H1 (cell line): ENCODE measurements at regions not wholly inside any gene's neighbourhood (a gene's known extent, or its start where the extent isn't known, plus 50 kb on each side); places are given as distances from the start of the nearest gene placed in this dataset.

Experiments used
- CTCF ChIA-PET: fragments of 300-600 bp; sonication (Branson Sonifier 250); formaldehyde crosslinking; loops from one replicate; lab custom pipeline; 2021; ENCODE audit not compliant: partially characterized antibody; lab: Charles Lee
- POLR2A ChIA-PET: fragments of 300-600 bp; sonication (Branson Sonifier 250); formaldehyde crosslinking; loops from one replicate; lab custom pipeline; 2021; ENCODE audit warnings: inconsistent platforms; ENCODE audit not compliant: partially characterized antibody; lab: Charles Lee
- DNase-seq, 2 experiments: peaks; one replicate each; pipeline versions ENCODE4 v3.0.0 to v3.0.0-alpha.2; 2010 to 2022; ENCODE audit warnings: low spot score in 2 of 2, low read depth in 1 of 2, mixed read lengths in 1 of 2
- FAIRE-seq: peaks from 2 replicates; lab custom pipeline; 2011; peaks lifted over from hg19 to GRCh38; lab: Jason Lieb, UNC
- H2AFZ ChIP-seq: 2 replicates; pipeline ENCODE4 v1.8.1; 2012; ENCODE audit warnings: low read length, inconsistent platforms
- H2AK5ac ChIP-seq: 2 replicates; pipeline ENCODE4 v1.6.1; 2013; ENCODE audit warnings: low read depth, low read length
- H2BK120ac ChIP-seq: replicated peaks from 2 replicates; pipeline ENCODE3; 2013; ENCODE audit warnings: low read depth, low read length, inconsistent platforms
- H2BK12ac ChIP-seq: 2 replicates; pipeline ENCODE4 v1.6.1; 2013; ENCODE audit warnings: low read depth, low read length
- H2BK15ac ChIP-seq: 2 replicates; pipeline ENCODE4 v1.6.1; 2013; ENCODE audit warnings: low read length
- H2BK20ac ChIP-seq: 2 replicates; pipeline ENCODE4 v1.6.1; 2013; ENCODE audit warnings: low read length
- H2BK5ac ChIP-seq: 2 replicates; pipeline ENCODE4 v1.6.1; 2013; ENCODE audit warnings: low read depth, low read length
- H3K14ac ChIP-seq: 2 replicates; pipeline ENCODE4 v1.6.1; 2013; ENCODE audit warnings: inconsistent platforms; ENCODE audit not compliant: insufficient read length
- H3K18ac ChIP-seq: 2 replicates; pipeline ENCODE4 v1.6.1; 2013; ENCODE audit warnings: low read length; ENCODE audit errors: extremely low read depth
- H3K23ac ChIP-seq: 2 replicates; pipeline ENCODE4 v1.6.1; 2013; ENCODE audit warnings: inconsistent platforms; ENCODE audit not compliant: insufficient read length
- H3K23me2 ChIP-seq: 2 replicates; pipeline ENCODE4 v1.6.1; 2013; ENCODE audit warnings: low read depth, low read length
- H3K27ac ChIP-seq: 2 replicates; pipeline ENCODE4 v1.6.1; 2011; ENCODE audit warnings: low read depth, low read length, inconsistent platforms
- H3K27me3 ChIP-seq, 4 experiments: replicated peaks in 1 of 4; 1 replicate in 1 of 4; 2 replicates in 3 of 4; pipeline versions ENCODE4 v1.6.1 to v1.8.1; 2011 to 2013; ENCODE audit warnings: low read length in 3 of 4, mild to moderate bottlenecking in 3 of 4, inconsistent platforms in 2 of 4, mixed read lengths in 2 of 4, moderate library complexity in 1 of 4; ENCODE audit not compliant: control insufficient read depth in 3 of 4, insufficient read depth in 3 of 4; ENCODE audit errors: extremely low read depth in 1 of 4
- H3K36me3 ChIP-seq, 4 experiments: 2 replicates each; pipeline versions ENCODE4 v1.6.1 to v1.8.1; 2011 to 2013; ENCODE audit warnings: mild to moderate bottlenecking in 4 of 4, low read length in 3 of 4, moderate library complexity in 2 of 4, control low read depth in 1 of 4, inconsistent platforms in 1 of 4; ENCODE audit not compliant: insufficient read depth in 4 of 4, control insufficient read depth in 2 of 4
- H3K4ac ChIP-seq: replicated peaks from 2 replicates; pipeline ENCODE3; 2013; ENCODE audit warnings: low read length, low read depth, mixed read lengths, inconsistent platforms; ENCODE audit not compliant: insufficient read length
- H3K4me1 ChIP-seq, 4 experiments: replicated peaks in 1 of 4; 1 replicate in 1 of 4; 2 replicates in 3 of 4; pipeline versions ENCODE4 v1.6.1 to v1.8.1; 2011 to 2013; ENCODE audit warnings: low read length in 3 of 4, inconsistent platforms in 2 of 4, mixed read lengths in 1 of 4; ENCODE audit not compliant: insufficient read depth in 4 of 4, control insufficient read depth in 3 of 4
- H3K4me2 ChIP-seq, 2 experiments: 2 replicates each; pipeline versions ENCODE4 v1.6.1 to v1.8.1; 2011 to 2013; ENCODE audit warnings: low read depth in 2 of 2, low read length in 2 of 2, control low read depth in 1 of 2, inconsistent platforms in 1 of 2, mild to moderate bottlenecking in 1 of 2; ENCODE audit not compliant: insufficient read depth in 1 of 2
- H3K4me3 ChIP-seq, 4 experiments: fragments of 200-600, 300-600 bp in 1 of 4; sonication (generic), shearing (Covaris generic), sonication (Bioruptor Twin) in 1 of 4; 2 replicates each; pipeline versions ENCODE4 v1.5.1 to v1.8.1; 2011 to 2016; ENCODE audit warnings: low read length in 4 of 4, low read depth in 3 of 4, control low read depth in 2 of 4, inconsistent platforms in 2 of 4, mild to moderate bottlenecking in 2 of 4, mixed read lengths in 1 of 4, moderate library complexity in 1 of 4; ENCODE audit not compliant: insufficient read depth in 2 of 4; ENCODE audit errors: extremely low read depth in 1 of 4
- H3K56ac ChIP-seq: replicated peaks from 2 replicates; pipeline ENCODE3; 2013; ENCODE audit warnings: low read depth, mild to moderate bottlenecking, mixed read lengths, low read length, inconsistent platforms; ENCODE audit not compliant: insufficient read length
- H3K79me1 ChIP-seq: 2 replicates; pipeline ENCODE4 v1.6.1; 2013; ENCODE audit warnings: low read depth, low read length, control low read depth
- H3K79me2 ChIP-seq, 2 experiments: 2 replicates each; pipeline versions ENCODE4 v1.6.1 to v1.8.1; 2012 to 2013; ENCODE audit warnings: low read length in 2 of 2, mild to moderate bottlenecking in 2 of 2, inconsistent platforms in 1 of 2; ENCODE audit not compliant: insufficient read depth in 2 of 2, control insufficient read depth in 1 of 2
- H3K9ac ChIP-seq, 4 experiments: replicated peaks in 1 of 4; 1 replicate in 1 of 4; 2 replicates in 3 of 4; pipeline versions ENCODE4 v1.6.1 to v1.8.1; 2011 to 2013; ENCODE audit warnings: low read depth in 3 of 4, low read length in 3 of 4, control low read depth in 2 of 4, mild to moderate bottlenecking in 2 of 4, moderate library complexity in 2 of 4, inconsistent platforms in 1 of 4; ENCODE audit errors: extremely low read depth in 1 of 4
- H3K9me3 ChIP-seq, 2 experiments: 2 replicates each; pipeline versions ENCODE4 v1.6.1 to v1.8.1; 2012 to 2013; ENCODE audit warnings: mild to moderate bottlenecking in 2 of 2, moderate library complexity in 2 of 2, control low read depth in 1 of 2, inconsistent platforms in 1 of 2, low read depth in 1 of 2, low read length in 1 of 2, mixed read lengths in 1 of 2; ENCODE audit not compliant: insufficient read depth in 2 of 2
- H4K20me1 ChIP-seq, 2 experiments: replicated peaks in 1 of 2; 2 replicates each; pipeline versions ENCODE3 to v1.8.1; 2011 to 2013; ENCODE audit warnings: inconsistent platforms in 2 of 2, low read length in 2 of 2, mild to moderate bottlenecking in 1 of 2; ENCODE audit not compliant: insufficient read depth in 2 of 2, control insufficient read depth in 1 of 2
- H4K5ac ChIP-seq: 2 replicates; pipeline ENCODE4 v1.6.1; 2013; ENCODE audit warnings: low read length, low read depth, mixed read lengths, inconsistent platforms; ENCODE audit not compliant: insufficient read length
- H4K8ac ChIP-seq: 2 replicates; pipeline ENCODE4 v1.8.0; 2013; ENCODE audit warnings: mild to moderate bottlenecking, moderate library complexity, low read length, inconsistent platforms; ENCODE audit not compliant: insufficient read depth; ENCODE audit errors: extremely low read depth
- H4K91ac ChIP-seq: replicated peaks from 2 replicates; pipeline ENCODE3; 2013; ENCODE audit warnings: low read length, mixed read lengths, inconsistent platforms; ENCODE audit not compliant: insufficient read length
- E2F6 ChIP-seq: IDR thresholded peaks from 2 replicates; pipeline ENCODE4 v1.6.1; 2012; ENCODE audit warnings: inconsistent platforms
- GABPA ChIP-seq: IDR thresholded peaks from 2 replicates; pipeline ENCODE4 v1.6.1; 2011; ENCODE audit warnings: mild to moderate bottlenecking, low read length, moderate library complexity, borderline replicate concordance; ENCODE audit not compliant: insufficient read depth
- KDM4A ChIP-seq: IDR thresholded peaks from one replicate; pipeline ENCODE4 v1.7.1; 2012; ENCODE audit warnings: low read depth, mild to moderate bottlenecking, moderate library complexity, low read length, inconsistent platforms; ENCODE audit not compliant: severe bottlenecking
- RFX5 ChIP-seq: IDR thresholded peaks from 2 replicates; pipeline ENCODE4 v1.6.1; 2011; ENCODE audit warnings: low read depth, low read length, improper control_type of control experiment, borderline replicate concordance
- RXRA ChIP-seq: IDR thresholded peaks from 2 replicates; pipeline ENCODE4 v1.6.1; 2011; ENCODE audit warnings: low read depth, mild to moderate bottlenecking, low read length, moderate library complexity; ENCODE audit not compliant: insufficient read depth
- SP1 ChIP-seq: IDR thresholded peaks from 2 replicates; pipeline ENCODE4 v1.6.1; 2011; ENCODE audit warnings: low read depth, low read length
- TAF1 ChIP-seq: IDR thresholded peaks from 2 replicates; pipeline ENCODE4 v1.6.1; 2011; ENCODE audit warnings: mild to moderate bottlenecking, low read depth, low read length
- TAF7 ChIP-seq: optimal IDR thresholded peaks from 2 replicates; pipeline ENCODE3; 2011; ENCODE audit warnings: low read depth, mild to moderate bottlenecking, inconsistent platforms, low read length, moderate library complexity, borderline replicate concordance
- TEAD4 ChIP-seq: IDR thresholded peaks from 2 replicates; pipeline ENCODE4 v1.6.1; 2012; ENCODE audit warnings: low read depth, low read length, inconsistent platforms, mixed read lengths
- WGBS, 2 experiments: shearing (Covaris generic) in 1 of 2; methylation state at CpG; one replicate each; pipeline versions ENCODE4 v1.1.6 to v1.1.7; 2013 to 2015; ENCODE audit warnings: low lambda C conversion rate in 2 of 2, mixed read lengths in 2 of 2, inconsistent platforms in 1 of 2, low coverage in 1 of 2, missing lambda C conversion rate in 1 of 2; ENCODE audit not compliant: insufficient replicate concordance in 2 of 2, insufficient coverage in 1 of 2, insufficient read length in 1 of 2; ENCODE audit errors: extremely low coverage in 1 of 2, missing lambda C conversion rate in 1 of 2; 5-methylcytosine and 5-hydroxymethylcytosine counted together

- 94% methylated on average over 7 of the region's 7 CpGs; no CpG with 5 or more reads in 1 of the 2 experiments for WGBS, 2 experiments
- no peak overlapping the region for H3K9ac ChIP-seq
- H3K36me3 ChIP-seq: no peaks in the 10 kb centered on the region
- H3K4me1 ChIP-seq: peaks cover 0 to 2% (median 0%) of the 10 kb centered on the region in 4 experiments; a peak in 1 of 7 replicates
- no peak overlapping the region for H4K8ac ChIP-seq
- H2BK12ac ChIP-seq: no peak overlapping the region
- no peaks in the 10 kb centered on the region for H3K79me2 ChIP-seq
- no peaks in the 10 kb centered on the region for H4K20me1 ChIP-seq
- H3K4me2 ChIP-seq: no peak overlapping the region
- no peaks in the 10 kb centered on the region for H3K9me3 ChIP-seq
- no peak overlapping the region for H2BK15ac ChIP-seq
- H3K79me1 ChIP-seq: no peaks in the 10 kb centered on the region
- H2AK5ac ChIP-seq: no peak overlapping the region
- H3K23me2 ChIP-seq: no peaks in the 10 kb centered on the region
- H4K5ac ChIP-seq: no peak overlapping the region
- H3K27me3 ChIP-seq: no peaks in the 10 kb centered on the region
- no peak for DNase-seq
- CTCF ChIA-PET: no interaction called here
- TF ChIP-seq TAF7 (no peak), TEAD4 (no peak), TAF1 (no peak), KDM4A (no peak), RXRA (no peak), RFX5 (no peak), SP1 (no peak), GABPA (no peak), E2F6 (no peak)
- H2BK20ac ChIP-seq: no peak overlapping the region
- POLR2A ChIA-PET: no interaction called here
- H3K23ac ChIP-seq: no peak overlapping the region
- H2AFZ ChIP-seq: no peak overlapping the region
- no peak overlapping the region for H3K27ac ChIP-seq
- H4K91ac ChIP-seq: no peak overlapping the region
- H3K4me3 ChIP-seq: no peak overlapping the region
- H3K4ac ChIP-seq: no peak overlapping the region
- H3K56ac ChIP-seq: no peak overlapping the region
- no peak overlapping the region for H3K14ac ChIP-seq
- no peak overlapping the region for H2BK120ac ChIP-seq
- no peak overlapping the region for H2BK5ac ChIP-seq
- FAIRE-seq: no peak
- H3K18ac ChIP-seq: no peak overlapping the region
These were observed 54.0 kb upstream of the OLFM1 start for GRCh38 chr9:135033487-135033886.
